Suprapubic skin (tissue), 3 donors: ENCODE measurements at regions not wholly inside any gene's neighbourhood (a gene's known extent, or its start where the extent isn't known, plus 50 kb on each side); places are given as distances from the start of the nearest gene placed in this dataset.

Source experiments
- POLR2A ChIP-seq, 2 donors: fragments of 450-650 bp; IDR thresholded peaks; one replicate each; pipeline ENCODE4 v1.6.1; 2017; ENCODE audit warnings: antibody characterized with exemption in 2 of 2, mild to moderate bottlenecking in 2 of 2, moderate library complexity in 2 of 2
- TF ChIP-seq, protein P1 (sequence below), 2 donors: fragments of 200-600 bp in 1 of 2; fragments of 450-650 bp in 1 of 2; sonication (generic) in 1 of 2; IDR thresholded peaks; one replicate each; pipeline ENCODE4 v1.5.1; 2016 to 2019; ENCODE audit warnings: antibody characterized with exemption in 2 of 2, mild to moderate bottlenecking in 1 of 2, moderate library complexity in 1 of 2

DNA sequence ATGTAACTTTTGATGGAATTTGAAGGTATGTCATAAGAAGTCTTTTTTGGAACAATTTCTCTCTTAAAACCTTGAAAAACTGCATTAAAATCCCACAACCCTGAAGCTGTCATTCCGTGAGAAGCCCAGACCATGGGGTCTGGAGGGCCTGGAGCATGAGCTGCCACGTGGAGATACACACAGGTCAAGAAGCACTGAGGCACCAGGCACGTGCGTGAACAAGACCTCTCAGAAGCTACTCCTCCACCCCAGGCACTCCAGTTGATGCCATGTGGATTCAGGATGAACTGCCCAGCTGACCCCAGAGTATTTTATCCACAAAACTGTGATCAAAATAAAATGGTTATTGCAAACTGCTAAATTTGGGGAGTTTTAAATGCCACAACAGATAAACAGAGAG, 227.5 kb upstream of the BRINP1 start:
- TF ChIP-seq, protein P1, sequence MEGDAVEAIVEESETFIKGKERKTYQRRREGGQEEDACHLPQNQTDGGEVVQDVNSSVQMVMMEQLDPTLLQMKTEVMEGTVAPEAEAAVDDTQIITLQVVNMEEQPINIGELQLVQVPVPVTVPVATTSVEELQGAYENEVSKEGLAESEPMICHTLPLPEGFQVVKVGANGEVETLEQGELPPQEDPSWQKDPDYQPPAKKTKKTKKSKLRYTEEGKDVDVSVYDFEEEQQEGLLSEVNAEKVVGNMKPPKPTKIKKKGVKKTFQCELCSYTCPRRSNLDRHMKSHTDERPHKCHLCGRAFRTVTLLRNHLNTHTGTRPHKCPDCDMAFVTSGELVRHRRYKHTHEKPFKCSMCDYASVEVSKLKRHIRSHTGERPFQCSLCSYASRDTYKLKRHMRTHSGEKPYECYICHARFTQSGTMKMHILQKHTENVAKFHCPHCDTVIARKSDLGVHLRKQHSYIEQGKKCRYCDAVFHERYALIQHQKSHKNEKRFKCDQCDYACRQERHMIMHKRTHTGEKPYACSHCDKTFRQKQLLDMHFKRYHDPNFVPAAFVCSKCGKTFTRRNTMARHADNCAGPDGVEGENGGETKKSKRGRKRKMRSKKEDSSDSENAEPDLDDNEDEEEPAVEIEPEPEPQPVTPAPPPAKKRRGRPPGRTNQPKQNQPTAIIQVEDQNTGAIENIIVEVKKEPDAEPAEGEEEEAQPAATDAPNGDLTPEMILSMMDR (IDR thresholded peaks at IDR 0.05) = no peak
- TF ChIP-seq POLR2A (IDR thresholded peaks at IDR 0.05) = no peak
